ENCODE measurements at regions not wholly inside any gene's neighbourhood (a gene's known extent, or its start where the extent isn't known, plus 50 kb on each side); places are given as distances from the start of the nearest gene placed in this dataset.

GRCh38 chr6:80531681-80532619 lies 425.5 kb downstream of the BCKDHB start:
- H3K36me3 Mint-ChIP-seq = peaks cover 25% of the 10 kb centered on the region
- H3K27ac Mint-ChIP-seq = no peak overlapping the region
- ATAC-seq (no peak), DNase-seq (ENCODE audit: low spot score) (no peak)
- H3K4me1 Mint-ChIP-seq = peaks cover 16% of the 10 kb centered on the region
- peaks cover 28% of the 10 kb centered on the region for H3K9me3 Mint-ChIP-seq
- no peak for TF ChIP-seq GTF2I (CRISPR knock-in tag; conservative IDR thresholded peaks at IDR 0.05)
- no peak for TF ChIP-seq ZNF232 (CRISPR knock-in tag; IDR thresholded peaks at IDR 0.05)
- no peak for TF ChIP-seq FOXP1 (CRISPR knock-in tag; IDR thresholded peaks at IDR 0.05; ENCODE audit: borderline replicate concordance)
- TF ChIP-seq NFATC4 (CRISPR knock-in tag; IDR thresholded peaks at IDR 0.05) = no peak
- no peak for TF ChIP-seq ZNF263 (CRISPR knock-in tag; IDR thresholded peaks at IDR 0.05; ENCODE audit: low read depth)
- TF ChIP-seq ATF2 (CRISPR knock-in tag; IDR thresholded peaks at IDR 0.05; ENCODE audit: borderline replicate concordance, low read depth) = no peak
- TF ChIP-seq AFF4 (CRISPR knock-in tag; IDR thresholded peaks at IDR 0.05; ENCODE audit: borderline replicate concordance) = no peak
- no peak for TF ChIP-seq PRDM15 (CRISPR knock-in tag; IDR thresholded peaks at IDR 0.05)
- no peak for TF ChIP-seq ATF6 (CRISPR knock-in tag; IDR thresholded peaks at IDR 0.05)
- no peak for TF ChIP-seq HMGXB4 (CRISPR knock-in tag; IDR thresholded peaks at IDR 0.05)
- 0 out of 2 replicates have a peak, but pooled peaks cover 5% of the 10 kb centered on the region for H3K27me3 Mint-ChIP-seq (ENCODE audit: low read depth)
- no peak overlapping the region for H3K4me3 Mint-ChIP-seq
- POLR2A ChIA-PET = no interaction called here
- CTCF ChIA-PET = no interaction called here

GRCh38 chr6:80530103-80530502 lies 423.6 kb downstream of the BCKDHB start:
- POLR2A ChIA-PET = no interaction called here
- Mint-ChIP-seq H3K4me1 (peaks cover 12% of the 10 kb centered on the region), H3K9me3 (peaks cover 14% of the 10 kb centered on the region), H3K4me3 (no peak overlapping the region), H3K36me3 (peaks cover 8% of the 10 kb centered on the region), H3K27ac (no peak overlapping the region), H3K27me3 (ENCODE audit: low read depth) (no peaks in the 10 kb centered on the region)
- no peak for ATAC-seq
- no peak for DNase-seq (ENCODE audit: low spot score)
- CTCF ChIA-PET = no interaction called here
- TF ChIP-seq ESRRA (CRISPR knock-in tag; IDR thresholded peaks at IDR 0.05; ENCODE audit: borderline replicate concordance) (no peak), ATF1 (CRISPR knock-in tag; IDR thresholded peaks at IDR 0.05) (no peak), NR2C2 (CRISPR knock-in tag; IDR thresholded peaks at IDR 0.05) (no peak), CBFB (CRISPR knock-in tag; IDR thresholded peaks at IDR 0.05; ENCODE audit: low read depth) (no peak), ZSCAN18 (CRISPR knock-in tag; IDR thresholded peaks at IDR 0.05) (no peak), CREB1 (CRISPR knock-in tag; IDR thresholded peaks at IDR 0.05) (no peak), ZNF138 (CRISPR knock-in tag; conservative IDR thresholded peaks at IDR 0.05) (no peak), ELF4 (CRISPR knock-in tag; IDR thresholded peaks at IDR 0.05; ENCODE audit: low read depth) (no peak)

Data from WTC11 (cell line).